Neural progenitor cell (in vitro differentiated cells): ENCODE measurements at regions not wholly inside any gene's neighbourhood (a gene's known extent, or its start where the extent isn't known, plus 50 kb on each side); places are given as distances from the start of the nearest gene placed in this dataset.

Experiments used
- DNase-seq: peaks from one replicate; pipeline ENCODE4 v3.0.0-alpha.2; 2016; ENCODE audit warnings: low spot score
- H2AFZ ChIP-seq: fragments of 200-600 bp; sonication (generic); replicated peaks from 2 replicates; pipeline ENCODE4 v1.6.1; 2016; ENCODE audit warnings: antibody characterized with exemption
- H3F3A ChIP-seq: fragments of 200-600 bp; sonication (generic); 2 replicates; pipeline ENCODE4 v1.6.1; 2016; ENCODE audit warnings: antibody characterized with exemption, low read depth
- H3K27ac ChIP-seq: fragments of 200-600 bp; sonication (generic); 2 replicates; pipeline ENCODE4 v1.5.1; 2016; ENCODE audit warnings: mild to moderate bottlenecking
- H3K27me3 ChIP-seq: fragments of 200-600 bp; sonication (generic); 2 replicates; pipeline ENCODE4 v1.6.1; 2016; ENCODE audit warnings: mild to moderate bottlenecking, moderate library complexity
- H3K36me3 ChIP-seq: fragments of 200-600 bp; sonication (generic); 2 replicates; pipeline ENCODE4 v1.5.1; 2016
- H3K4me1 ChIP-seq: fragments of 200-600 bp; sonication (generic); 2 replicates; pipeline ENCODE4 v1.6.1; 2016; ENCODE audit warnings: mixed run types
- H3K4me2 ChIP-seq: fragments of 200-600 bp; sonication (generic); 2 replicates; pipeline ENCODE4 v1.6.1; 2016
- H3K4me3 ChIP-seq: fragments of 200-600 bp; sonication (generic); 2 replicates; pipeline ENCODE4 v1.5.1; 2016
- H3K79me2 ChIP-seq: fragments of 200-600 bp; sonication (generic); 2 replicates; pipeline ENCODE4 v1.6.1; 2016; ENCODE audit warnings: low read depth
- H3K9ac ChIP-seq: fragments of 200-600 bp; sonication (generic); 2 replicates; pipeline ENCODE4 v1.6.1; 2016
- H3K9me3 ChIP-seq: fragments of 200-600 bp; sonication (generic); 2 replicates; pipeline ENCODE4 v1.5.1; 2016; ENCODE audit warnings: low read depth
- H4K20me1 ChIP-seq: fragments of 200-600 bp; sonication (generic); 2 replicates; pipeline ENCODE4 v1.6.1; 2016; ENCODE audit warnings: low read depth
- H3K27ac Mint-ChIP-seq: 3 replicates; pipeline ENCODE4 v1.8.0; 2021; ENCODE audit warnings: mixed read lengths
- H3K27me3 Mint-ChIP-seq: 2 replicates; pipeline ENCODE4 v1.8.0; 2022; ENCODE audit warnings: low read depth, mild to moderate bottlenecking, inconsistent platforms, moderate library complexity, mixed read lengths; ENCODE audit not compliant: insufficient read depth
- H3K36me3 Mint-ChIP-seq: 3 replicates; pipeline ENCODE4 v1.8.0; 2021; ENCODE audit warnings: mixed read lengths
- H3K4me1 Mint-ChIP-seq: 3 replicates; pipeline ENCODE4 v1.8.0; 2021; ENCODE audit warnings: mixed read lengths
- H3K4me3 Mint-ChIP-seq: 3 replicates; pipeline ENCODE4 v1.8.0; 2021; ENCODE audit warnings: mild to moderate bottlenecking, moderate library complexity, mixed read lengths
- H3K9me3 Mint-ChIP-seq: 3 replicates; pipeline ENCODE4 v1.8.0; 2020; ENCODE audit warnings: mixed read lengths
- CTCF ChIP-seq: fragments of 200-600 bp; sonication (generic); IDR thresholded peaks from 2 replicates; pipeline ENCODE4 v1.5.1; 2017; ENCODE audit warnings: antibody characterized with exemption, mild to moderate bottlenecking
- EZH2 ChIP-seq: fragments of 200-600 bp; sonication (generic); IDR thresholded peaks from 2 replicates; pipeline ENCODE4 v1.6.1; 2017; ENCODE audit warnings: antibody characterized with exemption, mild to moderate bottlenecking, moderate library complexity
- EZH2phosphoT487 ChIP-seq: fragments of 200-600 bp; sonication (generic); IDR thresholded peaks from 2 replicates; pipeline ENCODE4 v1.6.1; 2017; ENCODE audit warnings: antibody characterized with exemption

- H3K4me2 ChIP-seq = no peak overlapping the region
- H3K9me3 ChIP-seq = no peaks in the 10 kb centered on the region
- no peak overlapping the region for H3K9ac ChIP-seq
- H3K36me3 ChIP-seq = no peaks in the 10 kb centered on the region
- no peak overlapping the region for H3K27ac ChIP-seq
- H3K79me2 ChIP-seq = no peaks in the 10 kb centered on the region
- no peak for DNase-seq
- H3K4me1 ChIP-seq = no peaks in the 10 kb centered on the region
- H2AFZ ChIP-seq = no peak overlapping the region
- Mint-ChIP-seq H3K36me3 (no peaks in the 10 kb centered on the region), H3K9me3 (no peaks in the 10 kb centered on the region), H3K27ac (no peak overlapping the region), H3K4me3 (no peak overlapping the region), H3K4me1 (no peaks in the 10 kb centered on the region), H3K27me3 (peaks cover 2% of the 10 kb centered on the region)
- no peaks in the 10 kb centered on the region for H3F3A ChIP-seq
- no peak for TF ChIP-seq CTCF
- no peak for TF ChIP-seq EZH2phosphoT487
- TF ChIP-seq EZH2 = no peak
- H3K27me3 ChIP-seq = no peaks in the 10 kb centered on the region
- H3K4me3 ChIP-seq = no peak overlapping the region
- no peaks in the 10 kb centered on the region for H4K20me1 ChIP-seq
Observed at GRCh38 chr2:226338825-226339224, 460.8 kb downstream of the IRS1 start.

- Mint-ChIP-seq H3K4me1 (no peaks in the 10 kb centered on the region), H3K9me3 (no peaks in the 10 kb centered on the region), H3K27me3 (no peaks in the 10 kb centered on the region), H3K36me3 (no peaks in the 10 kb centered on the region), H3K27ac (no peak overlapping the region), H3K4me3 (no peak overlapping the region)
- no peak overlapping the region for H3K27ac ChIP-seq
- H3K4me2 ChIP-seq = no peak overlapping the region
- H2AFZ ChIP-seq = no peak overlapping the region
- H3K9ac ChIP-seq = no peak overlapping the region
- H3K27me3 ChIP-seq = no peaks in the 10 kb centered on the region
- no peaks in the 10 kb centered on the region for H3K4me1 ChIP-seq
- no peak for TF ChIP-seq CTCF
- TF ChIP-seq EZH2phosphoT487 = no peak
- no peak for TF ChIP-seq EZH2
- H3K79me2 ChIP-seq = no peaks in the 10 kb centered on the region
- no peaks in the 10 kb centered on the region for H3K36me3 ChIP-seq
- no peaks in the 10 kb centered on the region for H3F3A ChIP-seq
- DNase-seq = no peak
- no peaks in the 10 kb centered on the region for H3K9me3 ChIP-seq
- H4K20me1 ChIP-seq = no peaks in the 10 kb centered on the region
- H3K4me3 ChIP-seq = no peak overlapping the region
Observed at GRCh38 chr2:226337941-226338600, 461.5 kb downstream of the IRS1 start.

- no peak overlapping the region for H3K4me2 ChIP-seq
- no peak overlapping the region for H3K27ac ChIP-seq
- H2AFZ ChIP-seq = no peak overlapping the region
- no peak overlapping the region for H3K9ac ChIP-seq
- no peaks in the 10 kb centered on the region for H3K4me1 Mint-ChIP-seq
- H3K4me3 ChIP-seq = no peak overlapping the region
- H3K9me3 ChIP-seq = no peaks in the 10 kb centered on the region
- no peaks in the 10 kb centered on the region for H3K27me3 Mint-ChIP-seq
- no peaks in the 10 kb centered on the region for H4K20me1 ChIP-seq
- H3K4me3 Mint-ChIP-seq = no peak overlapping the region
- DNase-seq = no peak
- H3K36me3 ChIP-seq = no peaks in the 10 kb centered on the region
- no peaks in the 10 kb centered on the region for H3F3A ChIP-seq
- H3K36me3 Mint-ChIP-seq = no peaks in the 10 kb centered on the region
- no peaks in the 10 kb centered on the region for H3K27me3 ChIP-seq
- H3K9me3 Mint-ChIP-seq = no peaks in the 10 kb centered on the region
- H3K4me1 ChIP-seq = no peaks in the 10 kb centered on the region
- no peak overlapping the region for H3K27ac Mint-ChIP-seq
- H3K79me2 ChIP-seq = no peaks in the 10 kb centered on the region
- TF ChIP-seq EZH2 (no peak), EZH2phosphoT487 (no peak), CTCF (no peak)
Observed at GRCh38 chr2:226336283-226336682, 463.3 kb downstream of the IRS1 start.
